ENCODE measurements at regions not wholly inside any gene's neighbourhood (a gene's known extent, or its start where the extent isn't known, plus 50 kb on each side); places are given as distances from the start of the nearest gene placed in this dataset.

DNA sequence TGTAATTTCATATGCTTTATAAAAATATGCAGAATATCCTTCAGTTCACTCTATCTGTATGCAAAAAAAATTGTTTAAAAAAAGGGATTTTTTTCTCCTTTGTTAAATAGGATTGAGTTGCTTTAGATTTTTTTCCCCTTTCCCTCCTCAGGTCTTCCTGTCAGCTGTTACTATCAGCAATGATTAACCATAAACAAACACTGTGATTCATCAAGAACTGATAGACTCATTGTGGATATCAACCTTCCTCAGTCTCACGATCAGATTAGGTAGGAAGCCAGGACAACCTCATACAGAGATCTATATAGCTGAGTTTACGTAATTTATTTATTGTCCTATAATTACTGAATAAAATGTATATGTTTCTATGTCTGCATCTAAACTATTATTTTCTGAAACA is 2136.2 kb upstream of the CELF4 start:
- no peak overlapping the region for H3K4ac ChIP-seq (ENCODE audit: low read length)
- no peak overlapping the region for H3K4me3 ChIP-seq (ENCODE audit: low read length in 2 of 2)
- no peak overlapping the region for H4K8ac ChIP-seq (ENCODE audit: low read depth, low read length)
- DNase-seq (ENCODE audit: low spot score), result no peak
- peaks cover 0 to 5% of the 10 kb centered on the region in 2 donors for H3K9me3 ChIP-seq (replicated peaks in 1 of 2; ENCODE audit: control insufficient read depth in 2 of 2, insufficient read depth in 1 of 2, low read depth in 1 of 2, low read length in 2 of 2)
- H3K23ac ChIP-seq (ENCODE audit: low read depth, low read length, poor library complexity), result no peak overlapping the region
- no peak overlapping the region for H2BK12ac ChIP-seq (ENCODE audit: low read length)
- no peak overlapping the region for H4K91ac ChIP-seq (ENCODE audit: low read depth, low read length, poor library complexity)
- H3K27me3 ChIP-seq (ENCODE audit: control insufficient read depth in 3 of 3, insufficient read depth in 3 of 3, low read depth in 1 of 3, low read length in 3 of 3), result no peaks in the 10 kb centered on the region
- no peak overlapping the region for H3K9ac ChIP-seq (ENCODE audit: low read depth, low read length, poor library complexity)
- no peak overlapping the region for H3K18ac ChIP-seq (ENCODE audit: low read length)
- no CpG with 5 or more reads among the region's 2 CpGs for WGBS, 2 donors (ENCODE audit: extremely low coverage in 2 of 2, insufficient read length in 2 of 2, insufficient replicate concordance in 1 of 2)
- H2AFZ ChIP-seq (ENCODE audit: low read length), result no peak overlapping the region
- H2BK15ac ChIP-seq (ENCODE audit: low read length), result no peak overlapping the region
- peaks cover 7 to 9% of the 10 kb centered on the region in 2 donors for H3K4me1 ChIP-seq (ENCODE audit: control insufficient read depth in 2 of 2, insufficient read depth in 1 of 2, low read depth in 1 of 2, low read length in 2 of 2)
- H3K27ac ChIP-seq (replicated peaks; ENCODE audit: low read length), result no peak overlapping the region
- no peak overlapping the region for H3K4me2 ChIP-seq (ENCODE audit: insufficient read depth, low read length, poor library complexity, severe bottlenecking)
- no peaks in the 10 kb centered on the region for H3K36me3 ChIP-seq (replicated peaks in 1 of 2; ENCODE audit: control insufficient read depth in 2 of 2, insufficient read depth in 2 of 2, low read length in 2 of 2)
- no peak overlapping the region for H2BK120ac ChIP-seq (ENCODE audit: low read depth, low read length)
- no peak overlapping the region for H2AK5ac ChIP-seq (ENCODE audit: low read depth, low read length)
- no peak overlapping the region for H2BK5ac ChIP-seq (ENCODE audit: low read length)
- H3K14ac ChIP-seq (ENCODE audit: low read length), result no peak overlapping the region
- H3K79me1 ChIP-seq (ENCODE audit: low read depth, low read length), result no peaks in the 10 kb centered on the region

DNA sequence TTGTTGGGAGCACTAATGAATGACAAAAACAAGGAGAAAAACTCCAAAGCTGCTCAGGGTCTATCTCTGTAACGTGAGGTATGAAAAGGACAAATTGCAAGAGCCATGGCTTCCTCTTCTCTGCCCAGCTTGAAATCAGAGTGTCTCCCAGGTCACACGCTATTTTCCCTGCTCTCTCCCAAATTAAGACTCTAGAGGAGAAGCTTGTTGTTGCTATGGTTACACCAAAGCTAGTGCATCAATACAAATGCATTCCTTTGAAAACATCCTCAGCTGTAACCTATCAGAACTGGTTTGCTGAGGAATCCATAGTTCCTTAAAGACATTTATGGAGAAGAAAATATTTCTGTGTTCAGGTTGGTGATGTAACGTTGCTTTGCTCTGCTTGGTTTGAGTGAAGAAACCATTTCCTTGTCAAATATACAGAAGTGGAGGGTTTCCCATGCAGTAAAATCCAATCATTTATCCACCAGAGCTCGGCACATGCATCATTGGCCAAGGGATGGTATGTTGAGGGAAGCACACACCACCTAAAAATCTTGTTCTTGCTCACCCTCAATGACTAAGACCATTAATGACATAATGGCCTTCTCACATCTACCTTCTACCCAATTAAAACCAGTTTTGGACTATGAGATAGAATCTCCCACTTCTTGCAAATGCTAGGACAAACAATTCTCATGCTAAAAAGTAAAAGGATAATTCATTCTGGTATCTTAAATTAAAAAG is 2135.6 kb upstream of the CELF4 start:
- H3K14ac ChIP-seq (ENCODE audit: low read length), result no peak overlapping the region
- no peak overlapping the region for H3K18ac ChIP-seq (ENCODE audit: low read length)
- H3K4me1 ChIP-seq (ENCODE audit: control insufficient read depth in 2 of 2, insufficient read depth in 1 of 2, low read depth in 1 of 2, low read length in 2 of 2), result peaks cover 7 to 9% of the 10 kb centered on the region in 2 donors
- no peak overlapping the region for H3K9ac ChIP-seq (ENCODE audit: low read depth, low read length, poor library complexity)
- no peaks in the 10 kb centered on the region for H3K36me3 ChIP-seq (replicated peaks in 1 of 2; ENCODE audit: control insufficient read depth in 2 of 2, insufficient read depth in 2 of 2, low read length in 2 of 2)
- no peak overlapping the region for H3K4me3 ChIP-seq (ENCODE audit: low read length in 2 of 2)
- no peak overlapping the region for H3K23ac ChIP-seq (ENCODE audit: low read depth, low read length, poor library complexity)
- no peak overlapping the region for H2BK120ac ChIP-seq (ENCODE audit: low read depth, low read length)
- peak overlapping the region; percentile 6 for H2AFZ ChIP-seq (ENCODE audit: low read length)
- no peak overlapping the region for H3K27ac ChIP-seq (replicated peaks; ENCODE audit: low read length)
- no peak overlapping the region for H4K91ac ChIP-seq (ENCODE audit: low read depth, low read length, poor library complexity)
- no peak overlapping the region for H2BK12ac ChIP-seq (ENCODE audit: low read length)
- no peak overlapping the region for H2BK5ac ChIP-seq (ENCODE audit: low read length)
- H3K79me1 ChIP-seq (ENCODE audit: low read depth, low read length), result no peaks in the 10 kb centered on the region
- no CpG with 5 or more reads among the region's 4 CpGs for WGBS, 2 donors (ENCODE audit: extremely low coverage in 2 of 2, insufficient read length in 2 of 2, insufficient replicate concordance in 1 of 2)
- H2AK5ac ChIP-seq (ENCODE audit: low read depth, low read length), result no peak overlapping the region
- H3K4ac ChIP-seq (ENCODE audit: low read length), result no peak overlapping the region
- H4K8ac ChIP-seq (ENCODE audit: low read depth, low read length), result no peak overlapping the region
- DNase-seq (ENCODE audit: low spot score), result no peak
- H2BK15ac ChIP-seq (ENCODE audit: low read length), result no peak overlapping the region
- no peak overlapping the region for H3K4me2 ChIP-seq (ENCODE audit: insufficient read depth, low read length, poor library complexity, severe bottlenecking)
- peaks cover 0 to 5% of the 10 kb centered on the region in 2 donors for H3K9me3 ChIP-seq (replicated peaks in 1 of 2; ENCODE audit: control insufficient read depth in 2 of 2, insufficient read depth in 1 of 2, low read depth in 1 of 2, low read length in 2 of 2)
- H3K27me3 ChIP-seq (ENCODE audit: control insufficient read depth in 3 of 3, insufficient read depth in 3 of 3, low read depth in 1 of 3, low read length in 3 of 3), result no peaks in the 10 kb centered on the region

DNA sequence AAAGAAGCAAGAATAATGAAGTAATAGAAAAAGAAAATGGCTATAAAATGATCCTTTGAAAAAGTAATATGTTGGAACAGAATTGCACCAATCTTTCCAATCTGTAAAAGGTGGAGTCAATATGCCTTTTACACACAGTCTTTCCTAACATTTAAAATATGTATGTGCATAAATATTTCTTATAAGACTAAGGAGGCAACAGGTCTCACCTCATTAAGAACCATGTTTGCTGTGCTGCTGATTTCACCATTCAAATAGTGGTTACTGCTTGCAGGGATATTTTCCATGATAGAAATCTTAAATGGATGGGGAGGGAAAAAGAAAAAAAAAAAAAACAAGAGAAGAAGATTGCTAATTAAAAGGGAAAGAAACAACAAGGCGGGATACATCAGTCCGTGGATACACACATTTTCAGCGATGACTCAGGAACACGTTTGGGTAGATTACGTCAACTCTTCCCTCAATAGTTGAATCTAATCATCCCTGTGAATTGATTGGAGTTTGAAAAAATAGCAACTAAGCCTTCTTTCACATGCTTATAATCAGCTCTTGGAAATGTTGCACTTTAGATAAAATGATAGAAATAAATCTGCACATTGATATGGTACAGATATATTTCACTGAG is 2133.9 kb upstream of the CELF4 start:
- Histone ChIP-seq H2BK5ac (ENCODE audit: low read length) (no peak overlapping the region), H3K4me1 (ENCODE audit: control insufficient read depth in 2 of 2, insufficient read depth in 1 of 2, low read depth in 1 of 2, low read length in 2 of 2) (peaks cover 7 to 9% of the 10 kb centered on the region in 2 donors), H3K27me3 (ENCODE audit: control insufficient read depth in 3 of 3, insufficient read depth in 3 of 3, low read depth in 1 of 3, low read length in 3 of 3) (no peaks in the 10 kb centered on the region), H2AK5ac (ENCODE audit: low read depth, low read length) (no peak overlapping the region), H3K79me1 (ENCODE audit: low read depth, low read length) (no peaks in the 10 kb centered on the region), H2BK15ac (ENCODE audit: low read length) (no peak overlapping the region), H3K27ac (replicated peaks; ENCODE audit: low read length) (no peak overlapping the region), H3K4me3 (ENCODE audit: low read length in 2 of 2) (no peak overlapping the region), H2BK12ac (ENCODE audit: low read length) (no peak overlapping the region), H3K9me3 (replicated peaks in 1 of 2; ENCODE audit: control insufficient read depth in 2 of 2, insufficient read depth in 1 of 2, low read depth in 1 of 2, low read length in 2 of 2) (peaks cover 0 to 5% of the 10 kb centered on the region in 2 donors), H4K8ac (ENCODE audit: low read depth, low read length) (no peak overlapping the region), H3K4me2 (ENCODE audit: insufficient read depth, low read length, poor library complexity, severe bottlenecking) (no peak overlapping the region), H3K9ac (ENCODE audit: low read depth, low read length, poor library complexity) (no peak overlapping the region), H3K18ac (ENCODE audit: low read length) (no peak overlapping the region), H4K91ac (ENCODE audit: low read depth, low read length, poor library complexity) (no peak overlapping the region), H3K36me3 (replicated peaks in 1 of 2; ENCODE audit: control insufficient read depth in 2 of 2, insufficient read depth in 2 of 2, low read length in 2 of 2) (no peaks in the 10 kb centered on the region), H3K4ac (ENCODE audit: low read length) (no peak overlapping the region), H2AFZ (ENCODE audit: low read length) (no peak overlapping the region), H2BK120ac (ENCODE audit: low read depth, low read length) (no peak overlapping the region), H3K14ac (ENCODE audit: low read length) (no peak overlapping the region), H3K23ac (ENCODE audit: low read depth, low read length, poor library complexity) (no peak overlapping the region)
- DNase-seq (ENCODE audit: low spot score), result no peak
- no CpG with 5 or more reads among the region's 5 CpGs for WGBS, 2 donors (ENCODE audit: extremely low coverage in 2 of 2, insufficient read length in 2 of 2, insufficient replicate concordance in 1 of 2)

DNA sequence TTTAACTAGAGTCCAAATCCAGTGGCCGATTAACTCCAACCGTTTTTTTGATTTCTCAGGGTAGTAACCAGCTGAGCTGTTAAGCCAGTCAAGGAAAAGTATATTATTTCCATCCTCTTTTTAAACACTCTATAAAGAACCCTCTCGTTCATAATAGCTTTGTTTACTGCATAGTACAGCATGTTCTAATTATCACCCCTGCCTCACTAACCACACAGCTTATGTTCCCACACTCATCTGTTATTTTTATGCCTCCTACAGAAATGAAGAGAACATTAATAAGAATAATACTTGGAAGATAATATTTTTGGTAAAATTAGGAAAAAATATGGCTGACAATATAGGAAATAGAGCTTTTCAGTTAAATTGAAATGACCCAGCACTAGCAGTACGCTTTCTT is 2132.8 kb upstream of the CELF4 start:
- Histone ChIP-seq H3K4ac (ENCODE audit: low read length) (no peak overlapping the region), H2AK5ac (ENCODE audit: low read depth, low read length) (no peak overlapping the region), H3K79me1 (ENCODE audit: low read depth, low read length) (no peaks in the 10 kb centered on the region), H3K14ac (ENCODE audit: low read length) (no peak overlapping the region), H3K36me3 (replicated peaks in 1 of 2; ENCODE audit: control insufficient read depth in 2 of 2, insufficient read depth in 2 of 2, low read length in 2 of 2) (no peaks in the 10 kb centered on the region), H3K27me3 (ENCODE audit: control insufficient read depth in 3 of 3, insufficient read depth in 3 of 3, low read depth in 1 of 3, low read length in 3 of 3) (no peaks in the 10 kb centered on the region), H3K18ac (ENCODE audit: low read length) (no peak overlapping the region), H3K4me3 (ENCODE audit: low read length in 2 of 2) (no peak overlapping the region), H3K9ac (ENCODE audit: low read depth, low read length, poor library complexity) (no peak overlapping the region), H3K23ac (ENCODE audit: low read depth, low read length, poor library complexity) (no peak overlapping the region), H2AFZ (ENCODE audit: low read length) (no peak overlapping the region), H4K91ac (ENCODE audit: low read depth, low read length, poor library complexity) (no peak overlapping the region), H3K4me2 (ENCODE audit: insufficient read depth, low read length, poor library complexity, severe bottlenecking) (no peak overlapping the region), H3K9me3 (replicated peaks in 1 of 2; ENCODE audit: control insufficient read depth in 2 of 2, insufficient read depth in 1 of 2, low read depth in 1 of 2, low read length in 2 of 2) (peaks cover 0 to 5% of the 10 kb centered on the region in 2 donors), H4K8ac (ENCODE audit: low read depth, low read length) (no peak overlapping the region), H2BK120ac (ENCODE audit: low read depth, low read length) (no peak overlapping the region), H2BK5ac (ENCODE audit: low read length) (no peak overlapping the region), H2BK12ac (ENCODE audit: low read length) (no peak overlapping the region), H3K27ac (replicated peaks; ENCODE audit: low read length) (no peak overlapping the region), H2BK15ac (ENCODE audit: low read length) (no peak overlapping the region), H3K4me1 (ENCODE audit: control insufficient read depth in 2 of 2, insufficient read depth in 1 of 2, low read depth in 1 of 2, low read length in 2 of 2) (peaks cover 7 to 9% of the 10 kb centered on the region in 2 donors)
- no CpG with 5 or more reads among the region's 4 CpGs for WGBS, 2 donors (ENCODE audit: extremely low coverage in 2 of 2, insufficient read length in 2 of 2, insufficient replicate concordance in 1 of 2)
- no peak for DNase-seq (ENCODE audit: low spot score)

Data from neuronal stem cell (in vitro differentiated cells).